Hepatocyte (in vitro differentiated cells): ENCODE measurements at regions not wholly inside any gene's neighbourhood (a gene's known extent, or its start where the extent isn't known, plus 50 kb on each side); places are given as distances from the start of the nearest gene placed in this dataset.
"Not testable (repeated sequence)": the region's sequence is repeated elsewhere in the genome, so short reads cannot be mapped to it uniquely, and the experiment has no call there.

ENCODE experiments used
- CTCF ChIP-seq: fragments of 200-600 bp; sonication (generic); IDR thresholded peaks from 2 replicates; pipeline ENCODE4 v1.5.1; 2016; ENCODE audit warnings: antibody characterized with exemption, mild to moderate bottlenecking; ENCODE audit not compliant: poor library complexity
- EZH2 ChIP-seq: fragments of 200-600 bp; sonication (generic); IDR thresholded peaks from 2 replicates; pipeline ENCODE4 v1.6.1; 2016; ENCODE audit warnings: antibody characterized with exemption, mild to moderate bottlenecking, borderline replicate concordance

DNA sequence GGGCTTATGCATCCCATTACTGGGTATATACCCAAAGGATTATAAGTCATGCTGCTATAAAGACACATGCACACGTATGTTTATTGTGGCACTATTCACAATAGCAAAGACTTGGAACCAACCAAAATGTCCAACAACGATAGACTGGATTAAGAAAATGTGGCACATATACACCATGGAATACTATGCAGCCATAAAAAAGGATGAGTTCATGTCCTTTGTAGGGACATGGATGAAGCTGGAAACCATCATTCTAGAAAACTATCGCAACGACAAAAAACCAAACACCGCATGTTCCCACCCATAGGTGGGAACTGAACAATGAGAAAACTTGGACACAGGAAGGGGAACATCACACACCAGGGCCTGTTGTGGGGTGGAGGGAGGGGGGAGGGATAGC, 323.3 kb upstream of the FGF16 start:
- TF ChIP-seq EZH2, CTCF: not testable (repeated sequence)
